HCT116 (cell line): ENCODE measurements at regions not wholly inside any gene's neighbourhood (a gene's known extent, or its start where the extent isn't known, plus 50 kb on each side); places are given as distances from the start of the nearest gene placed in this dataset.

Source experiments
- ATAC-seq: fragments of 200-7000 bp; cut with Tn5 transposase; 2 replicates; pipeline ENCODE4 v1.9.1; 2020; ENCODE audit warnings: mild to moderate bottlenecking, moderate library complexity
- BruUV-seq: library from RNA; stranded (reverse); fragments of 400-500 nt; replicated peaks from 2 replicates; lab custom pipeline; 2021; lab: Mats Ljungman, UMichigan
- CTCF ChIA-PET: fragments of 300-600 bp; sonication (Branson Sonifier 250); formaldehyde crosslinking; loops from one replicate; lab custom pipeline; 2021; ENCODE audit warnings: antibody characterized with exemption; lab: Charles Lee
- POLR2A ChIA-PET: fragments of 300-600, 350-600 bp; sonication (Branson Sonifier 250); formaldehyde crosslinking; loops from one replicate; lab custom pipeline; 2021; ENCODE audit warnings: antibody characterized with exemption; lab: Charles Lee
- RAD21 ChIA-PET, 2 experiments: fragments of 300-600 bp; sonication (Branson Sonifier 250); formaldehyde crosslinking; loops; one replicate each; lab custom pipeline; 2023; ENCODE audit warnings: low total read pairs in 2 of 2; ENCODE audit not compliant: uncharacterized antibody in 2 of 2, unreplicated experiment in 2 of 2, low non-redundant PET in 1 of 2; lab: Charles Lee
- DNase-seq: peaks from one replicate; pipeline ENCODE4 v3.0.0-alpha.2; 2010; ENCODE audit warnings: low read depth, low spot score
- H2AFZ ChIP-seq: fragments of 200-600 bp; shearing (Covaris generic), sonication (generic); 2 replicates; pipeline ENCODE4 v1.6.1; 2017; ENCODE audit warnings: low read depth, mixed run types, mixed read lengths, antibody characterized with exemption, low read length; ENCODE audit not compliant: poor library complexity, severe bottlenecking
- H3K27ac ChIP-seq: 2 replicates; pipeline ENCODE4 v1.5.1; 2012; ENCODE audit warnings: low read depth, low read length
- H3K27me3 ChIP-seq: fragments of 200-600 bp; sonication (generic); 2 replicates; pipeline ENCODE4 v1.6.1; 2016; ENCODE audit warnings: mixed run types, low read length, mixed read lengths; ENCODE audit not compliant: insufficient read depth
- H3K36me3 ChIP-seq, 2 experiments: fragments of 200-500 bp in 1 of 2; fragments of 200-600 bp in 1 of 2; sonication (Bioruptor generic) in 1 of 2; sonication (generic) in 1 of 2; 2 replicates each; pipeline versions ENCODE4 v1.5.1 to v1.6.1; 2014 to 2016; ENCODE audit warnings: low read length in 2 of 2, inconsistent platforms in 1 of 2, mixed read lengths in 1 of 2, mixed run types in 1 of 2; ENCODE audit not compliant: insufficient read depth in 2 of 2, control insufficient read depth in 1 of 2
- H3K4me1 ChIP-seq, 2 experiments: fragments of 200-600 bp in 1 of 2; sonication (generic) in 1 of 2; 2 replicates each; pipeline versions ENCODE4 v1.5.1 to v1.6.1; 2012 to 2017; ENCODE audit warnings: low read length in 2 of 2, inconsistent platforms in 1 of 2, mild to moderate bottlenecking in 1 of 2, mixed read lengths in 1 of 2, mixed run types in 1 of 2, moderate library complexity in 1 of 2; ENCODE audit not compliant: insufficient read depth in 2 of 2, control insufficient read depth in 1 of 2
- H3K4me2 ChIP-seq: fragments of 200-600 bp; sonication (generic); 2 replicates; pipeline ENCODE4 v1.6.1; 2017; ENCODE audit warnings: mixed run types, low read length, mixed read lengths
- H3K4me3 ChIP-seq, 2 experiments: fragments of 200-600 bp in 1 of 2; sonication (generic) in 1 of 2; replicated peaks in 1 of 2; 2 replicates each; pipeline ENCODE4 v1.5.1; 2011 to 2016; ENCODE audit warnings: low read length in 2 of 2, control low read depth in 1 of 2, low read depth in 1 of 2, mild to moderate bottlenecking in 1 of 2, mixed read lengths in 1 of 2, mixed run types in 1 of 2
- H3K79me2 ChIP-seq: fragments of 200-600 bp; sonication (generic); 2 replicates; pipeline ENCODE4 v1.6.1; 2017; ENCODE audit warnings: mild to moderate bottlenecking, mixed run types, low read length, moderate library complexity, mixed read lengths; ENCODE audit not compliant: insufficient read depth
- H3K9ac ChIP-seq: fragments of 200-600 bp; sonication (generic); 2 replicates; pipeline ENCODE4 v1.6.1; 2016; ENCODE audit warnings: low read length, mixed read lengths
- H3K9me2 ChIP-seq: fragments of 200-600 bp; sonication (generic), shearing (Covaris generic); 2 replicates; pipeline ENCODE4 v1.6.1; 2017; ENCODE audit warnings: mixed run types, mild to moderate bottlenecking, moderate library complexity; ENCODE audit not compliant: insufficient read depth
- H3K9me3 ChIP-seq, 2 experiments: fragments of 200-500 bp in 1 of 2; fragments of 200-600 bp in 1 of 2; sonication (Bioruptor generic) in 1 of 2; sonication (generic) in 1 of 2; 2 replicates each; pipeline ENCODE4 v1.6.1; 2014 to 2017; ENCODE audit warnings: low read length in 2 of 2, mixed read lengths in 2 of 2, inconsistent platforms in 1 of 2, low read depth in 1 of 2, mild to moderate bottlenecking in 1 of 2, mixed run types in 1 of 2, moderate library complexity in 1 of 2; ENCODE audit not compliant: control insufficient read depth in 1 of 2, insufficient read depth in 1 of 2
- H4K20me1 ChIP-seq: fragments of 200-600 bp; sonication (generic), shearing (Covaris generic); 2 replicates; pipeline ENCODE4 v1.6.1; 2017; ENCODE audit warnings: mixed run types, mild to moderate bottlenecking, moderate library complexity; ENCODE audit not compliant: insufficient read depth
- CBX3 ChIP-seq: IDR thresholded peaks from 2 replicates; pipeline ENCODE4 v1.6.1; 2012; ENCODE audit warnings: low read depth
- CEBPB ChIP-seq: IDR thresholded peaks from 2 replicates; pipeline ENCODE4 v1.6.1; 2012; ENCODE audit warnings: low read depth
- CTCF ChIP-seq, 3 experiments: fragments of 200-600 bp in 1 of 3; sonication (generic) in 1 of 3; IDR thresholded peaks in 2 of 3; conservative IDR thresholded peaks in 1 of 3; 2 replicates each; pipeline ENCODE4 v1.5.1; 2012 to 2017; ENCODE audit warnings: low read depth in 2 of 3, low read length in 2 of 3, antibody characterized with exemption in 1 of 3, borderline replicate concordance in 1 of 3, control low read depth in 1 of 3, mild to moderate bottlenecking in 1 of 3, mixed read lengths in 1 of 3, mixed run types in 1 of 3, moderate library complexity in 1 of 3; ENCODE audit not compliant: insufficient read depth in 1 of 3
- EZH2 ChIP-seq: fragments of 200-600 bp; sonication (generic); IDR thresholded peaks from 2 replicates; pipeline ENCODE4 v1.6.1; 2017; ENCODE audit warnings: antibody characterized with exemption, mixed run types
- EZH2phosphoT487 ChIP-seq: fragments of 200-600 bp; IDR thresholded peaks from 2 replicates; pipeline ENCODE4 v1.6.1; 2018; ENCODE audit warnings: antibody characterized with exemption, borderline replicate concordance
- FOSL1 ChIP-seq: IDR thresholded peaks from 2 replicates; pipeline ENCODE4 v1.6.1; 2012; ENCODE audit warnings: low read depth
- POLR2A ChIP-seq: IDR thresholded peaks from 2 replicates; pipeline ENCODE4 v1.7.0; 2011; ENCODE audit warnings: borderline replicate concordance; ENCODE audit not compliant: insufficient read depth, insufficient read length; ENCODE audit errors: extremely low read depth
- RAD21 ChIP-seq: IDR thresholded peaks from 2 replicates; pipeline ENCODE4 v1.6.1; 2012; ENCODE audit warnings: low read depth, mild to moderate bottlenecking
- SP1 ChIP-seq: IDR thresholded peaks from 2 replicates; pipeline ENCODE4 v1.6.1; 2012; ENCODE audit warnings: low read depth
- YY1 ChIP-seq: IDR thresholded peaks from 2 replicates; pipeline ENCODE4 v1.6.1; 2011; ENCODE audit warnings: low read length, low read depth, moderate library complexity, mild to moderate bottlenecking; ENCODE audit not compliant: insufficient replicate concordance; ENCODE audit errors: extremely low read depth
- ZFX ChIP-seq: fragments of 450-650 bp; IDR thresholded peaks from 2 replicates; pipeline ENCODE4 v1.6.1; 2017
- ZNF274 ChIP-seq: fragments of 200-500 bp; sonication (Bioruptor generic); IDR thresholded peaks from 2 replicates; pipeline ENCODE4 v1.6.1; 2014; ENCODE audit warnings: mild to moderate bottlenecking, low read depth, low read length, inconsistent platforms
- intact Hi-C: fragments of 100-400 bp; cut with micrococcal nuclease; formaldehyde crosslinking; loops from 2 replicates; pipeline ENCODE4 v1.10.0; 2022

GRCh38 chr13:86864376-86864775 lies 806.8 kb upstream of the SLITRK5 start (continued):
- TF ChIP-seq POLR2A (no peak), YY1 (no peak), CEBPB (no peak), CBX3 (no peak), FOSL1 (no peak)

- no peak for ATAC-seq
- Histone ChIP-seq H3K27me3 (no peaks in the 10 kb centered on the region), H3K9ac (no peak overlapping the region), H3K4me3 (no peak overlapping the region), H3K36me3 (no peaks in the 10 kb centered on the region), H3K27ac (no peak overlapping the region), H4K20me1 (no peaks in the 10 kb centered on the region), H3K9me2 (no peaks in the 10 kb centered on the region), H3K79me2 (no peaks in the 10 kb centered on the region), H3K9me3 (no peaks in the 10 kb centered on the region), H2AFZ (peak overlapping the region; percentile 51), H3K4me1 (no peaks in the 10 kb centered on the region), H3K4me2 (no peak overlapping the region)
- intact Hi-C loops: loop anchor here (1.0 kb wide), 1 partner anchor 404 kb away; no protein-coding TSS in a partner anchor
- CTCF ChIA-PET: interaction anchor here (1.0 to 2.0 kb wide), 2 partner anchors 10 to 404 kb away, joined by 3 to 24 read pairs; no protein-coding TSS in a partner anchor
- TF ChIP-seq ZNF274 (no peak), EZH2phosphoT487 (no peak), SP1 (no peak), EZH2 (no peak), POLR2A (no peak), ZFX (no peak), RAD21 (peak; percentile 53), CTCF (IDR thresholded peaks at IDR 0.05 in 2 of 3, conservative IDR thresholded peaks at IDR 0.05 in 1 of 3; ENCODE audit: borderline replicate concordance in 1 of 3, insufficient read depth in 1 of 3, low read depth in 2 of 3, low read length in 2 of 3) (peak; percentile 30 to 66 (median 32); a peak in 4 of 6 replicates)
- DNase-seq: no peak
- BruUV-seq: no TSS peak
- RAD21 ChIA-PET: interaction anchor here in 1 of 2 experiments (1.2 kb wide), 1 partner anchor 404 kb away, joined by 3 read pairs; no protein-coding TSS in a partner anchor
- POLR2A ChIA-PET: no interaction called here
These were observed 800.7 kb upstream of the SLITRK5 start for GRCh38 chr13:86870444-86870843.
